Epidermal melanocyte (primary cell): ENCODE measurements at regions not wholly inside any gene's neighbourhood (a gene's known extent, or its start where the extent isn't known, plus 50 kb on each side); places are given as distances from the start of the nearest gene placed in this dataset.

ENCODE experiments used
- DNase-seq: peaks from one replicate; pipeline ENCODE4 v3.0.0; 2011; ENCODE audit warnings: low spot score; ENCODE audit not compliant: insufficient read length

- DNase-seq = no peak
Measured at GRCh38 chr2:20523073-20523798, 76.4 kb downstream of the RHOB start.

- DNase-seq = no peak
Measured at GRCh38 chr2:20523799-20524187, 76.9 kb downstream of the RHOB start.

- no peak for DNase-seq
Measured at GRCh38 chr2:20524412-20525040, 77.7 kb downstream of the RHOB start.

- DNase-seq = no peak
Measured at GRCh38 chr2:20525041-20526035, 78.5 kb downstream of the RHOB start.

GRCh38 chr2:20526160-20526559 lies 79.3 kb downstream of the RHOB start:
- no peak for DNase-seq

- no peak for DNase-seq
Measured at GRCh38 chr2:20526708-20527107, 79.8 kb downstream of the RHOB start.

- no peak for DNase-seq
Measured at GRCh38 chr2:20528713-20529112, 81.8 kb downstream of the RHOB start.

GRCh38 chr2:20530520-20530919 lies 83.6 kb downstream of the RHOB start:
- no peak for DNase-seq

- no peak for DNase-seq
Measured at GRCh38 chr2:20531633-20532262, 84.9 kb downstream of the RHOB start.

- no peak for DNase-seq
Measured at GRCh38 chr2:20532634-20533437, 86.0 kb downstream of the RHOB start.

- DNase-seq = no peak
Measured at GRCh38 chr2:20533993-20534622, 87.2 kb downstream of the RHOB start.

GRCh38 chr2:20534913-20535801 lies 88.3 kb downstream of the RHOB start:
- DNase-seq = no peak

- no peak for DNase-seq
Measured at GRCh38 chr2:20536619-20537422, 89.9 kb downstream of the RHOB start.

- no peak for DNase-seq
Measured at GRCh38 chr2:20537423-20538307, 90.8 kb downstream of the RHOB start.

GRCh38 chr2:20538308-20539132 lies 91.6 kb downstream of the RHOB start:
- DNase-seq = no peak

GRCh38 chr2:20539133-20539719 lies 92.4 kb downstream of the RHOB start:
- no peak for DNase-seq
